NT2/D1 (cell line): ENCODE measurements at regions not wholly inside any gene's neighbourhood (a gene's known extent, or its start where the extent isn't known, plus 50 kb on each side); places are given as distances from the start of the nearest gene placed in this dataset.

Source experiments
- SUZ12 ChIP-seq: IDR thresholded peaks from 2 replicates; pipeline ENCODE4 v1.6.1; 2011; ENCODE audit not compliant: insufficient read length, insufficient read depth; ENCODE audit errors: extremely low read depth
- YY1 ChIP-seq: IDR thresholded peaks from 2 replicates; pipeline ENCODE4 v1.6.1; 2011; ENCODE audit not compliant: insufficient read length, insufficient read depth
- ZNF274 ChIP-seq: IDR thresholded peaks from 2 replicates; pipeline ENCODE4 v1.6.1; 2011; ENCODE audit warnings: mild to moderate bottlenecking, low read depth, low read length

DNA sequence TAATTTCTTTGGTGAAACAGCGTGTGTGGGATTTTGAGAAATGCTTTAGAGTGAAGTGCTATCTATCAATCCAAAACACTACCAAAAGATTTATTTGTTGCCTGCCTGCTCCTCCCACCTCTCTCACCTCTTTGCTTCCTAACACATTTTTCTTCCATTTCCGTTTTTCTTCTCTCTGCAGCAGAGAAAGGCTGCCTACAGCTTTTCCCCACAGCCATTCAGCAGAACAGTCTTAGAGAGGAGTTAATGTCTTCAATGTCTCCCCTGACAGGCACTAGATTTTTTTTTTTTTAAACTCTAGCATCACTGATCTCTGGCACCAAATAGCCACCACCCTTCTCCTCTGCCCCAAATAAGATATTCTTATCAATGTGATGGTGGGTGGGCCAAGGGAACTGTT lies 327.8 kb upstream of the MAN1A1 start:
- TF ChIP-seq ZNF274 (no peak), SUZ12 (no peak), YY1 (no peak)
